Adrenal gland (tissue), 5 donors: ENCODE measurements at regions not wholly inside any gene's neighbourhood (a gene's known extent, or its start where the extent isn't known, plus 50 kb on each side); places are given as distances from the start of the nearest gene placed in this dataset.

Experiments used
- POLR2A ChIP-seq, 2 donors: fragments of 450-650 bp; IDR thresholded peaks; one replicate each; pipeline ENCODE4 v1.6.1; 2017; ENCODE audit warnings: antibody characterized with exemption in 2 of 2, mild to moderate bottlenecking in 2 of 2, moderate library complexity in 1 of 2
- TF ChIP-seq, protein P1 (sequence below), 6 experiments: fragments of 450-650 bp in 4 of 6; fragments of 200-600 bp in 2 of 6; sonication (generic) in 1 of 6; IDR thresholded peaks; 1 replicate in 5 of 6; 2 replicates in 1 of 6; pipeline versions ENCODE4 v1.5.1 to v1.8.0; 2016 to 2021; ENCODE audit warnings: antibody characterized with exemption in 6 of 6, mild to moderate bottlenecking in 2 of 6, moderate library complexity in 1 of 6
- donor health status: DM: no; HTN: no; CAD: no.

DNA sequence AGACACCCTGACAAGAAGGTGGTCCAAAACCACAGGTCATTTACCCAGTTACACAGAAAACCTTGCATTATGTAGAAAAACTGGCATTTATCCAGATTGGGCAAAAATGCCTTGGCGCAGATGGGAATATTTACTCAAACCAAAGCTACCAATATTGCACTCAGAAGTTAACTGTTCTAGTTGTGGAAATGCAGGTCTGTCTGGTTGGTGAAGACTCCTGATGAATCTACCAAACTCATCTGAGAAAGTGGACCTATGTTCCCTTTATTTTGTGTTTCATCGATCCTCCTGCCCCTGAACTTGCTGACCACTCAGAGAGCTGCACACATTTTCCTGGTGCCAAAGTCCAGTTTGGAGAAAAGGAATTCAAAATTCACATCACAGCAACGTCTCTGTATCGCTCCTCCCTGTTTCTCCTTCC is 85.2 kb upstream of the ALDH1A1 start:
- TF ChIP-seq, protein P1, sequence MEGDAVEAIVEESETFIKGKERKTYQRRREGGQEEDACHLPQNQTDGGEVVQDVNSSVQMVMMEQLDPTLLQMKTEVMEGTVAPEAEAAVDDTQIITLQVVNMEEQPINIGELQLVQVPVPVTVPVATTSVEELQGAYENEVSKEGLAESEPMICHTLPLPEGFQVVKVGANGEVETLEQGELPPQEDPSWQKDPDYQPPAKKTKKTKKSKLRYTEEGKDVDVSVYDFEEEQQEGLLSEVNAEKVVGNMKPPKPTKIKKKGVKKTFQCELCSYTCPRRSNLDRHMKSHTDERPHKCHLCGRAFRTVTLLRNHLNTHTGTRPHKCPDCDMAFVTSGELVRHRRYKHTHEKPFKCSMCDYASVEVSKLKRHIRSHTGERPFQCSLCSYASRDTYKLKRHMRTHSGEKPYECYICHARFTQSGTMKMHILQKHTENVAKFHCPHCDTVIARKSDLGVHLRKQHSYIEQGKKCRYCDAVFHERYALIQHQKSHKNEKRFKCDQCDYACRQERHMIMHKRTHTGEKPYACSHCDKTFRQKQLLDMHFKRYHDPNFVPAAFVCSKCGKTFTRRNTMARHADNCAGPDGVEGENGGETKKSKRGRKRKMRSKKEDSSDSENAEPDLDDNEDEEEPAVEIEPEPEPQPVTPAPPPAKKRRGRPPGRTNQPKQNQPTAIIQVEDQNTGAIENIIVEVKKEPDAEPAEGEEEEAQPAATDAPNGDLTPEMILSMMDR (IDR thresholded peaks at IDR 0.05) = no peak
- no peak for TF ChIP-seq POLR2A (IDR thresholded peaks at IDR 0.05)
